GM21825 (cell line): ENCODE measurements at regions not wholly inside any gene's neighbourhood (a gene's known extent, or its start where the extent isn't known, plus 50 kb on each side); places are given as distances from the start of the nearest gene placed in this dataset.

Source experiments
- ATAC-seq: cut with Tn5 transposase; IDR thresholded peaks from one replicate; pipeline ENCODE4 v1.9.1; 2021; ENCODE audit warnings: mild to moderate bottlenecking, moderate library complexity; ENCODE audit not compliant: unreplicated experiment

- ATAC-seq = no peak
Measured at GRCh38 chr6:95071464-95071863, 505.9 kb upstream of the MANEA start.

- ATAC-seq = no peak
Measured at GRCh38 chr6:95078457-95078856, 498.9 kb upstream of the MANEA start.

- ATAC-seq = no peak
Measured at GRCh38 chr6:95081231-95081630, 496.1 kb upstream of the MANEA start.

GRCh38 chr6:95081949-95082348 lies 495.4 kb upstream of the MANEA start:
- no peak for ATAC-seq

GRCh38 chr6:95083506-95083905 lies 493.8 kb upstream of the MANEA start:
- no peak for ATAC-seq

- ATAC-seq = no peak
Measured at GRCh38 chr6:95084867-95085266, 492.5 kb upstream of the MANEA start.

GRCh38 chr6:95087394-95088097 lies 489.8 kb upstream of the MANEA start:
- no peak for ATAC-seq

GRCh38 chr6:95091823-95092436 lies 485.4 kb upstream of the MANEA start:
- peak; percentile 82 for ATAC-seq

GRCh38 chr6:95093154-95093553 lies 484.2 kb upstream of the MANEA start:
- no peak for ATAC-seq

- ATAC-seq = no peak
Measured at GRCh38 chr6:95094751-95095663, 482.3 kb upstream of the MANEA start.

- no peak for ATAC-seq
Measured at GRCh38 chr6:95095855-95096254, 481.5 kb upstream of the MANEA start.

GRCh38 chr6:95099410-95099809 lies 477.9 kb upstream of the MANEA start:
- no peak for ATAC-seq

GRCh38 chr6:95109212-95109611 lies 468.1 kb upstream of the MANEA start:
- ATAC-seq = no peak

- no peak for ATAC-seq
Measured at GRCh38 chr6:95110767-95111166, 466.6 kb upstream of the MANEA start.

GRCh38 chr6:95117236-95117635 lies 460.1 kb upstream of the MANEA start:
- no peak for ATAC-seq

GRCh38 chr6:95119927-95120326 lies 457.4 kb upstream of the MANEA start:
- ATAC-seq = no peak

GRCh38 chr6:95120984-95121383 lies 456.4 kb upstream of the MANEA start:
- ATAC-seq = no peak

- no peak for ATAC-seq
Measured at GRCh38 chr6:95127261-95127660, 450.1 kb upstream of the MANEA start.

GRCh38 chr6:95128439-95128838 lies 448.9 kb upstream of the MANEA start:
- ATAC-seq = no peak

GRCh38 chr6:95128947-95129346 lies 448.4 kb upstream of the MANEA start:
- no peak for ATAC-seq

GRCh38 chr6:95133578-95133977 lies 443.8 kb upstream of the MANEA start:
- no peak for ATAC-seq

- no peak for ATAC-seq
Measured at GRCh38 chr6:95135182-95135581, 442.2 kb upstream of the MANEA start.
